ENCODE measurements at regions not wholly inside any gene's neighbourhood (a gene's known extent, or its start where the extent isn't known, plus 50 kb on each side); places are given as distances from the start of the nearest gene placed in this dataset.

GRCh38 chr15:35907511-35907910, 361.5 kb upstream of the DPH6 start:
- no peak for TF ChIP-seq CTCF (IDR thresholded peaks at IDR 0.05)
- no peak for TF ChIP-seq POLR2A (IDR thresholded peaks at IDR 0.05)

Data from vagina (tissue), 2 donors.